ENCODE measurements at regions not wholly inside any gene's neighbourhood (a gene's known extent, or its start where the extent isn't known, plus 50 kb on each side); places are given as distances from the start of the nearest gene placed in this dataset.

- TF ChIP-seq, protein P1, sequence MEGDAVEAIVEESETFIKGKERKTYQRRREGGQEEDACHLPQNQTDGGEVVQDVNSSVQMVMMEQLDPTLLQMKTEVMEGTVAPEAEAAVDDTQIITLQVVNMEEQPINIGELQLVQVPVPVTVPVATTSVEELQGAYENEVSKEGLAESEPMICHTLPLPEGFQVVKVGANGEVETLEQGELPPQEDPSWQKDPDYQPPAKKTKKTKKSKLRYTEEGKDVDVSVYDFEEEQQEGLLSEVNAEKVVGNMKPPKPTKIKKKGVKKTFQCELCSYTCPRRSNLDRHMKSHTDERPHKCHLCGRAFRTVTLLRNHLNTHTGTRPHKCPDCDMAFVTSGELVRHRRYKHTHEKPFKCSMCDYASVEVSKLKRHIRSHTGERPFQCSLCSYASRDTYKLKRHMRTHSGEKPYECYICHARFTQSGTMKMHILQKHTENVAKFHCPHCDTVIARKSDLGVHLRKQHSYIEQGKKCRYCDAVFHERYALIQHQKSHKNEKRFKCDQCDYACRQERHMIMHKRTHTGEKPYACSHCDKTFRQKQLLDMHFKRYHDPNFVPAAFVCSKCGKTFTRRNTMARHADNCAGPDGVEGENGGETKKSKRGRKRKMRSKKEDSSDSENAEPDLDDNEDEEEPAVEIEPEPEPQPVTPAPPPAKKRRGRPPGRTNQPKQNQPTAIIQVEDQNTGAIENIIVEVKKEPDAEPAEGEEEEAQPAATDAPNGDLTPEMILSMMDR (IDR thresholded peaks at IDR 0.05): no peak
- no peak for TF ChIP-seq POLR2A (IDR thresholded peaks at IDR 0.05)
- no peak for TF ChIP-seq POLR2AphosphoS5 (IDR thresholded peaks at IDR 0.05)
- no peak for TF ChIP-seq EP300 (IDR thresholded peaks at IDR 0.05)
Observed at GRCh38 chr7:82579047-82579446, 135.5 kb upstream of the CACNA2D1 start.

Measured in stomach (tissue), 4 donors.